GM21447 (cell line): ENCODE measurements at regions not wholly inside any gene's neighbourhood (a gene's known extent, or its start where the extent isn't known, plus 50 kb on each side); places are given as distances from the start of the nearest gene placed in this dataset.

ENCODE experiments used
- ATAC-seq: cut with Tn5 transposase; IDR thresholded peaks from one replicate; pipeline ENCODE4 v1.9.1; 2021; ENCODE audit not compliant: unreplicated experiment

- no peak for ATAC-seq
Observed at GRCh38 chr14:101174980-101175606, 271.6 kb upstream of the RTL1 start.

- ATAC-seq = no peak
Observed at GRCh38 chr14:101175731-101176534, 272.4 kb upstream of the RTL1 start.

- no peak for ATAC-seq
Observed at GRCh38 chr14:101176535-101177205, 273.1 kb upstream of the RTL1 start.

GRCh38 chr14:101177301-101177971, 273.9 kb upstream of the RTL1 start:
- no peak for ATAC-seq

- ATAC-seq = no peak
Observed at GRCh38 chr14:101178184-101179072, 274.9 kb upstream of the RTL1 start.

- no peak for ATAC-seq
Observed at GRCh38 chr14:101179691-101180211, 276.2 kb upstream of the RTL1 start.

- ATAC-seq = no peak
Observed at GRCh38 chr14:101181446-101182313, 278.2 kb upstream of the RTL1 start.

GRCh38 chr14:101182476-101182875, 279.0 kb upstream of the RTL1 start:
- no peak for ATAC-seq

- no peak for ATAC-seq
Observed at GRCh38 chr14:101183376-101184103, 280.0 kb upstream of the RTL1 start.

- ATAC-seq = no peak
Observed at GRCh38 chr14:101184104-101184455, 280.6 kb upstream of the RTL1 start.

GRCh38 chr14:101184572-101184971, 281.1 kb upstream of the RTL1 start:
- no peak for ATAC-seq

- no peak for ATAC-seq
Observed at GRCh38 chr14:101185073-101185835, 281.7 kb upstream of the RTL1 start.

- no peak for ATAC-seq
Observed at GRCh38 chr14:101185946-101186345, 282.4 kb upstream of the RTL1 start.

GRCh38 chr14:101186544-101186943, 283.0 kb upstream of the RTL1 start:
- no peak for ATAC-seq

GRCh38 chr14:101186992-101187815, 283.7 kb upstream of the RTL1 start:
- ATAC-seq = no peak

GRCh38 chr14:101187816-101188570, 284.5 kb upstream of the RTL1 start:
- ATAC-seq = no peak

- ATAC-seq = no peak
Observed at GRCh38 chr14:101188571-101188915, 285.0 kb upstream of the RTL1 start.
